ENCODE measurements at regions not wholly inside any gene's neighbourhood (a gene's known extent, or its start where the extent isn't known, plus 50 kb on each side); places are given as distances from the start of the nearest gene placed in this dataset.

DNA sequence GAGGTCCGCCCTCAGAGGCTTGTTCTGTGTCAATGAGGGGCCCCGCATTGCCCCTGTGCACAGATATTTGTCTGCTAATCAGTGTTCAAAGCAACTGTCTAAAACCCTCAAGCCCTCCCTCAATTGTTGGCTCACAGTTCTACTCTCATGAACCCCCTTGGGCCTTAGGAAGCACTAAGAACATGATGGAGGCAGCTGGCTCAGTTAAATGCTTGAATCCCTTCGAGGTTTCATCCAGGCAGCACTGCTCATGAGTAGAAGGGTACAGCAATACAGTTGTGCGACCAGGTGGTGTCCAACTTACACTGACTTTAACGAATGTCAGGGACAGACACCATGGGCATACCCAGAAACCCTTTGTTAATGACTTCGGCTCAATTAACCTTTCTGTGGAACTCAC lies 89.2 kb upstream of the WSCD1 start:
- TF ChIP-seq POLR2AphosphoS5 (IDR thresholded peaks at IDR 0.05; ENCODE audit: low read depth, low read length), result no peak
- TF ChIP-seq POLR2A (IDR thresholded peaks at IDR 0.05; ENCODE audit: low read depth, low read length), result no peak
- TF ChIP-seq TAF1 (IDR thresholded peaks at IDR 0.05; ENCODE audit: borderline replicate concordance, low read depth, low read length), result no peak

All from GM12892 (cell line).